ENCODE measurements at regions not wholly inside any gene's neighbourhood (a gene's known extent, or its start where the extent isn't known, plus 50 kb on each side); places are given as distances from the start of the nearest gene placed in this dataset.

DNA sequence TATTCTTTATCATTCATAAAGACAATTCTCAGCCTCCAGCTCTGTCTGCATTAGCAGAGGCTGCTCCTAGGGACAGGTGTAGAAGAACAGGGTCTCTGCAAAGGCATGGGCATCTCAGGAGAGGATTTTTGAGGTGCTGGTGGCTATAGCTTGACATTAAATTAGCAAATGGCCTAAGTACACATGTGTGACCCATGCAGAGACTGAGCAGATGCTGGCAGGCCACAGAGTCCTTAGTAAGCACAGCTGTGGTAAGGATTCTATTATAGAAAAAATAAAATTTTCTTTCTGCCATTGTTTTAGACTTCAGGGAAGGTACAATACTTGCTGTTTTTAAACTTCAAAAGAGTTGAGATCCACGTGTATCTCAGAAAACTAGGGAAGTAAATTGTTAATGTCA is 177.5 kb upstream of the DUSP10 start:
- H3K4me1 ChIP-seq, result peaks cover 4% of the 10 kb centered on the region
- no peak overlapping the region for H3K27ac ChIP-seq (replicated peaks)
- no peak for TF ChIP-seq CTCF (IDR thresholded peaks at IDR 0.05; ENCODE audit: borderline replicate concordance)
- intact Hi-C loops (cut with micrococcal nuclease), result no loop called here
- H3K9me3 ChIP-seq (replicated peaks), result no peaks in the 10 kb centered on the region
- DNase-seq, result no peak
- no peaks in the 10 kb centered on the region for H3K27me3 ChIP-seq (ENCODE audit: low read depth)
- H3K36me3 ChIP-seq, result no peaks in the 10 kb centered on the region
- no peak overlapping the region for H3K4me3 ChIP-seq

DNA sequence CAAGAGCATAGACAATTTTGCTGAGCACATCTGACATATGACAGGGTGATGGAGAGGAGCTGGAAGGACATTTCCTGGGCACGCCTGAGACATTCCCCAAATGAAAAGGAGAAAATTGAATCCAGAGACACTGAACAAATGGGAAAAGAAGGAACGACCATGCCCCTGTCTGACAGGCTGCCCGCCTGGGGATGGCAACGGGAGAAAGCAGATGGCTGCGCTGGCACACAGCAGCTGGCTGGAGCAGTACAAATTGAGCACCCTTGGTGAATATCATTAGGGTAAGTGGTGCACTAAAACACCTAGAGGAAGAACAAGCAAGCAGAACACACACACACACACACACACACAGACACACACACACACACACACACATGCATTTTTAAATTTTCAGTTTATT is 174.3 kb upstream of the DUSP10 start:
- no peak for TF ChIP-seq CTCF (IDR thresholded peaks at IDR 0.05; ENCODE audit: borderline replicate concordance)
- DNase-seq, result no peak
- H3K27ac ChIP-seq (replicated peaks), result no peak overlapping the region
- H3K4me3 ChIP-seq, result no peak overlapping the region
- H3K9me3 ChIP-seq (replicated peaks), result no peaks in the 10 kb centered on the region
- no peaks in the 10 kb centered on the region for H3K36me3 ChIP-seq
- no peaks in the 10 kb centered on the region for H3K4me1 ChIP-seq
- intact Hi-C loops (cut with micrococcal nuclease), result no loop called here
- H3K27me3 ChIP-seq (ENCODE audit: low read depth), result no peaks in the 10 kb centered on the region

- H3K9me3 ChIP-seq (replicated peaks), result no peaks in the 10 kb centered on the region
- no peaks in the 10 kb centered on the region for H3K36me3 ChIP-seq
- intact Hi-C loops (cut with micrococcal nuclease), result no loop called here
- no peaks in the 10 kb centered on the region for H3K4me1 ChIP-seq
- DNase-seq, result no peak
- H3K27ac ChIP-seq (replicated peaks), result no peak overlapping the region
- no peaks in the 10 kb centered on the region for H3K27me3 ChIP-seq (ENCODE audit: low read depth)
- TF ChIP-seq CTCF (IDR thresholded peaks at IDR 0.05; ENCODE audit: borderline replicate concordance), result no peak
- H3K4me3 ChIP-seq, result no peak overlapping the region
Measured at GRCh38 chr1:221915764-221916163, 173.9 kb upstream of the DUSP10 start.

- H3K27me3 ChIP-seq (ENCODE audit: low read depth), result no peaks in the 10 kb centered on the region
- H3K4me1 ChIP-seq, result no peaks in the 10 kb centered on the region
- TF ChIP-seq CTCF (IDR thresholded peaks at IDR 0.05; ENCODE audit: borderline replicate concordance), result no peak
- intact Hi-C loops (cut with micrococcal nuclease), result no loop called here
- no peaks in the 10 kb centered on the region for H3K9me3 ChIP-seq (replicated peaks)
- H3K4me3 ChIP-seq, result no peak overlapping the region
- DNase-seq, result no peak
- H3K27ac ChIP-seq (replicated peaks), result no peak overlapping the region
- H3K36me3 ChIP-seq, result no peaks in the 10 kb centered on the region
Measured at GRCh38 chr1:221913351-221913892, 171.5 kb upstream of the DUSP10 start.

- TF ChIP-seq CTCF (IDR thresholded peaks at IDR 0.05; ENCODE audit: borderline replicate concordance), result no peak
- H3K4me3 ChIP-seq, result no peak overlapping the region
- no peak for DNase-seq
- H3K27ac ChIP-seq (replicated peaks), result no peak overlapping the region
- H3K36me3 ChIP-seq, result no peaks in the 10 kb centered on the region
- H3K4me1 ChIP-seq, result no peaks in the 10 kb centered on the region
- H3K9me3 ChIP-seq (replicated peaks), result no peaks in the 10 kb centered on the region
- H3K27me3 ChIP-seq (ENCODE audit: low read depth), result peaks cover under 1% of the 10 kb centered on the region
- intact Hi-C loops (cut with micrococcal nuclease), result no loop called here
Measured at GRCh38 chr1:221912230-221912629, 170.3 kb upstream of the DUSP10 start.

GRCh38 chr1:221911714-221912113 is 169.8 kb upstream of the DUSP10 start:
- no peak for TF ChIP-seq CTCF (IDR thresholded peaks at IDR 0.05; ENCODE audit: borderline replicate concordance)
- no peak for DNase-seq
- H3K27me3 ChIP-seq (ENCODE audit: low read depth), result peaks cover 3% of the 10 kb centered on the region
- no peak overlapping the region for H3K27ac ChIP-seq (replicated peaks)
- no peaks in the 10 kb centered on the region for H3K9me3 ChIP-seq (replicated peaks)
- H3K4me1 ChIP-seq, result no peaks in the 10 kb centered on the region
- no peak overlapping the region for H3K4me3 ChIP-seq
- intact Hi-C loops (cut with micrococcal nuclease), result no loop called here
- no peaks in the 10 kb centered on the region for H3K36me3 ChIP-seq
